ENCODE measurements at regions not wholly inside any gene's neighbourhood (a gene's known extent, or its start where the extent isn't known, plus 50 kb on each side); places are given as distances from the start of the nearest gene placed in this dataset.

- DNase-seq: peak; percentile 16
These were observed 513.0 kb upstream of the MYT1L start for GRCh38 chr2:2843969-2844548.

GRCh38 chr2:2842466-2842865 lies 511.4 kb upstream of the MYT1L start:
- DNase-seq: no peak

GRCh38 chr2:2840681-2841300 lies 509.7 kb upstream of the MYT1L start:
- peak; percentile 1 for DNase-seq

GRCh38 chr2:2839782-2840531 lies 508.9 kb upstream of the MYT1L start:
- no peak for DNase-seq

- no peak for DNase-seq
These were observed 508.3 kb upstream of the MYT1L start for GRCh38 chr2:2839393-2839781.

GRCh38 chr2:2838548-2838845 lies 507.4 kb upstream of the MYT1L start:
- DNase-seq: no peak

GRCh38 chr2:2837746-2838547 lies 506.9 kb upstream of the MYT1L start:
- peak; percentile 2 for DNase-seq

GRCh38 chr2:2836343-2837070 lies 505.4 kb upstream of the MYT1L start:
- DNase-seq: no peak

- no peak for DNase-seq
These were observed 503.6 kb upstream of the MYT1L start for GRCh38 chr2:2834516-2835254.

GRCh38 chr2:2834105-2834504 lies 503.0 kb upstream of the MYT1L start:
- no peak for DNase-seq

- no peak for DNase-seq
These were observed 501.6 kb upstream of the MYT1L start for GRCh38 chr2:2832657-2833056.

GRCh38 chr2:2831633-2832032 lies 500.6 kb upstream of the MYT1L start:
- DNase-seq: peak; percentile 2

GRCh38 chr2:2830576-2830975 lies 499.5 kb upstream of the MYT1L start:
- no peak for DNase-seq

GRCh38 chr2:2828774-2829368 lies 497.8 kb upstream of the MYT1L start:
- DNase-seq: peak; percentile 14

GRCh38 chr2:2827761-2828221 lies 496.7 kb upstream of the MYT1L start:
- no peak for DNase-seq

- no peak for DNase-seq
These were observed 496.1 kb upstream of the MYT1L start for GRCh38 chr2:2827046-2827636.

- no peak for DNase-seq
These were observed 495.5 kb upstream of the MYT1L start for GRCh38 chr2:2826621-2827020.

- no peak for DNase-seq
These were observed 495.1 kb upstream of the MYT1L start for GRCh38 chr2:2826209-2826551.

GRCh38 chr2:2825516-2826208 lies 494.6 kb upstream of the MYT1L start:
- DNase-seq: no peak

- DNase-seq: no peak
These were observed 494.0 kb upstream of the MYT1L start for GRCh38 chr2:2825062-2825461.

- DNase-seq: no peak
These were observed 493.5 kb upstream of the MYT1L start for GRCh38 chr2:2824588-2824987.
